WTC11 (cell line): ENCODE measurements at regions not wholly inside any gene's neighbourhood (a gene's known extent, or its start where the extent isn't known, plus 50 kb on each side); places are given as distances from the start of the nearest gene placed in this dataset.

ENCODE experiments used
- ATF6 ChIP-seq: sonication (generic); formaldehyde crosslinking; IDR thresholded peaks from 2 replicates; pipeline ENCODE4 v1.8.1; 2023; ENCODE audit warnings: mild to moderate bottlenecking, missing genetic modification reagents
- CTCF ChIP-seq: fragments of 200-600 bp; IDR thresholded peaks from 2 replicates; pipeline ENCODE4 v1.8.0; 2022; ENCODE audit warnings: antibody characterized with exemption
- NR1H2 ChIP-seq: sonication (generic); formaldehyde crosslinking; IDR thresholded peaks from 2 replicates; pipeline ENCODE4 v1.9.0; 2021; ENCODE audit warnings: mild to moderate bottlenecking, moderate library complexity, missing genetic modification reagents
- NR2C2 ChIP-seq: sonication (generic); formaldehyde crosslinking; IDR thresholded peaks from 2 replicates; pipeline ENCODE4 v1.8.0; 2022; ENCODE audit warnings: mild to moderate bottlenecking, missing genetic modification reagents

DNA sequence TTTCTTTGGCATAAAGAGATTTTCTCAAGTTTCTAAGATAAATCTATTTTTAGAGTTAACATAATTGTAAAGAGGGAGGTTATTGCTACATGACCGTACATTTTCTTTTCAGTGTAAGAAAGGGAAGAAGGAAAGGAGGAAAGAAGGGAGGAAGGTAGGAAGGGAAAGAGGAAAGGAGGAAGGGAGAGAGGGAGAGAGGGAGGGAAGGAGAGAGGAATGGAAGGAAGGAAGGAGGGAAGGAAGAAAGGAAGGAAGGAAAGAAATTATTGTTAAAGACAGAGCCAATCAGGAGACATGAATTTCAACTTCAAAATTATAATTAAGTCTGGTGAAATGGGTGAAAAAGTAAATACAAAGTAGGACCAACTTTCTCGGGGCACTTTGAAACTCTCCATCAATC, 197.6 kb downstream of the SNCA start:
- no peak for TF ChIP-seq CTCF
- TF ChIP-seq NR2C2: no peak
- TF ChIP-seq NR1H2 (CRISPR knock-in tag): no peak
- no peak for TF ChIP-seq ATF6 (CRISPR knock-in tag)
